ENCODE measurements at regions not wholly inside any gene's neighbourhood (a gene's known extent, or its start where the extent isn't known, plus 50 kb on each side); places are given as distances from the start of the nearest gene placed in this dataset.

GRCh38 chr6:170228946-170229310, 62.0 kb downstream of the DLL1 start:
- no peak for ATAC-seq (ENCODE audit: low FRiP score in 2 of 2)
- no peaks in the 10 kb centered on the region for H3K9me3 ChIP-seq
- no peaks in the 10 kb centered on the region for H3K36me3 ChIP-seq
- no peaks in the 10 kb centered on the region for H3K27me3 ChIP-seq
- DNase-seq = peak in 1 of 2 donors; percentile 60
- H3K27ac ChIP-seq = no peak overlapping the region
- 91 to 100% methylated on average over 1 to 14 of the region's 14 CpGs for WGBS, 2 donors
- no peak overlapping the region for H3K4me3 ChIP-seq
- TF ChIP-seq POLR2A (IDR thresholded peaks at IDR 0.05) (no peak), POLR2AphosphoS5 (IDR thresholded peaks at IDR 0.05) (no peak), EP300 (IDR thresholded peaks at IDR 0.05) (no peak), CTCF (IDR thresholded peaks at IDR 0.05) (no peak)
- H3K4me1 ChIP-seq = peaks cover 0 to 10% (median 7%) of the 10 kb centered on the region in 4 donors

GRCh38 chr6:170227996-170228945, 62.6 kb downstream of the DLL1 start:
- H3K4me3 ChIP-seq = no peak overlapping the region
- DNase-seq = no peak
- H3K36me3 ChIP-seq = no peaks in the 10 kb centered on the region
- no peak overlapping the region for H3K27ac ChIP-seq
- no peaks in the 10 kb centered on the region for H3K27me3 ChIP-seq
- peaks cover 1 to 15% (median 9%) of the 10 kb centered on the region in 4 donors for H3K4me1 ChIP-seq
- H3K9me3 ChIP-seq = no peaks in the 10 kb centered on the region
- WGBS, 2 donors = 78 to 89% methylated on average over 24 of the region's 24 CpGs
- no peak for ATAC-seq (ENCODE audit: low FRiP score in 2 of 2)
- TF ChIP-seq POLR2A (IDR thresholded peaks at IDR 0.05) (no peak), POLR2AphosphoS5 (IDR thresholded peaks at IDR 0.05) (no peak), EP300 (IDR thresholded peaks at IDR 0.05) (no peak), CTCF (IDR thresholded peaks at IDR 0.05) (no peak)

DNA sequence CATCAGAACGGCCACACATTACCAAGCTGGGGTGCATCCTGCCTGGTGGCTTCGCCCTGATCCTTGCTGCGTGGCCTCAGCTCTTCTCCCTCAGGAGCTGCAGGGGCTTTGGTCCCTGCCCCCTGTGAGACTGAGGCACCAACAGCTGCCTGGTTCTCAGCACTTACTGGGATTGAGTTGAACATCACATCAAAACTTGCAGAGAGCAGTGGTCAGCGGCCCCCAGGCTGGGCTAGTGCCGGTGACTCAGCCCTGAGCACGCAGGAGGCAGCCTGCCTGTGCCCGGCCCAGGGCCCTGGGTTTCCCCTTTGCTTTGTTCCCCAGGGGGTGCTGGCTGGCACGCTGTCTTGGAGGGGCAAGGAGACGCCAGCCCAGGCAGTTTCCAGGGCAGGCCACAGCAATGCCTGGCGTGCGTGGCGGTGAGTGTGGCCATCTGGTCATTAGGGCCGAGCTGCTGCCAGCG, 63.3 kb downstream of the DLL1 start:
- H3K36me3 ChIP-seq = no peaks in the 10 kb centered on the region
- H3K9me3 ChIP-seq = no peaks in the 10 kb centered on the region
- WGBS, 2 donors = 79 to 85% methylated on average over 6 to 14 of the region's 14 CpGs
- TF ChIP-seq EP300 (IDR thresholded peaks at IDR 0.05) (no peak), POLR2AphosphoS5 (IDR thresholded peaks at IDR 0.05) (no peak), POLR2A (IDR thresholded peaks at IDR 0.05) (no peak), CTCF (IDR thresholded peaks at IDR 0.05) (no peak)
- ATAC-seq (ENCODE audit: low FRiP score in 2 of 2) (no peak), DNase-seq (no peak)
- no peak overlapping the region for H3K4me3 ChIP-seq
- no peaks in the 10 kb centered on the region for H3K27me3 ChIP-seq
- H3K4me1 ChIP-seq = peaks cover 8 to 20% (median 16%) of the 10 kb centered on the region in 4 donors
- no peak overlapping the region for H3K27ac ChIP-seq

GRCh38 chr6:170226647-170227046, 64.2 kb downstream of the DLL1 start:
- no peak overlapping the region for H3K4me3 ChIP-seq
- DNase-seq (no peak), ATAC-seq (ENCODE audit: low FRiP score in 2 of 2) (no peak)
- TF ChIP-seq POLR2AphosphoS5 (IDR thresholded peaks at IDR 0.05) = no peak
- no peak for TF ChIP-seq CTCF (IDR thresholded peaks at IDR 0.05)
- no peak for TF ChIP-seq EP300 (IDR thresholded peaks at IDR 0.05)
- no peak for TF ChIP-seq POLR2A (IDR thresholded peaks at IDR 0.05)
- no peaks in the 10 kb centered on the region for H3K27me3 ChIP-seq
- WGBS, 2 donors = 69 to 89% methylated on average over 5 to 9 of the region's 9 CpGs
- H3K4me1 ChIP-seq = peaks cover 12 to 20% (median 17%) of the 10 kb centered on the region in 4 donors
- no peak overlapping the region for H3K27ac ChIP-seq
- H3K9me3 ChIP-seq = no peaks in the 10 kb centered on the region
- H3K36me3 ChIP-seq = no peaks in the 10 kb centered on the region

Data from upper lobe of left lung (tissue), 6 donors.